HCT116 (cell line): ENCODE measurements at regions not wholly inside any gene's neighbourhood (a gene's known extent, or its start where the extent isn't known, plus 50 kb on each side); places are given as distances from the start of the nearest gene placed in this dataset.

ENCODE experiments used
- ATAC-seq: fragments of 200-7000 bp; cut with Tn5 transposase; 2 replicates; pipeline ENCODE4 v1.9.1; 2020; ENCODE audit warnings: mild to moderate bottlenecking, moderate library complexity
- BruUV-seq: library from RNA; stranded (reverse); fragments of 400-500 nt; replicated peaks from 2 replicates; lab custom pipeline; 2021; lab: Mats Ljungman, UMichigan
- CTCF ChIA-PET: fragments of 300-600 bp; sonication (Branson Sonifier 250); formaldehyde crosslinking; loops from one replicate; lab custom pipeline; 2021; ENCODE audit warnings: antibody characterized with exemption; lab: Charles Lee
- POLR2A ChIA-PET: fragments of 300-600, 350-600 bp; sonication (Branson Sonifier 250); formaldehyde crosslinking; loops from one replicate; lab custom pipeline; 2021; ENCODE audit warnings: antibody characterized with exemption; lab: Charles Lee
- RAD21 ChIA-PET, 2 experiments: fragments of 300-600 bp; sonication (Branson Sonifier 250); formaldehyde crosslinking; loops; one replicate each; lab custom pipeline; 2023; ENCODE audit warnings: low total read pairs in 2 of 2; ENCODE audit not compliant: uncharacterized antibody in 2 of 2, unreplicated experiment in 2 of 2, low non-redundant PET in 1 of 2; lab: Charles Lee
- DNase-seq: peaks from one replicate; pipeline ENCODE4 v3.0.0-alpha.2; 2010; ENCODE audit warnings: low read depth, low spot score
- H2AFZ ChIP-seq: fragments of 200-600 bp; shearing (Covaris generic), sonication (generic); 2 replicates; pipeline ENCODE4 v1.6.1; 2017; ENCODE audit warnings: low read depth, mixed run types, mixed read lengths, antibody characterized with exemption, low read length; ENCODE audit not compliant: poor library complexity, severe bottlenecking
- H3K27ac ChIP-seq: 2 replicates; pipeline ENCODE4 v1.5.1; 2012; ENCODE audit warnings: low read depth, low read length
- H3K27me3 ChIP-seq: fragments of 200-600 bp; sonication (generic); 2 replicates; pipeline ENCODE4 v1.6.1; 2016; ENCODE audit warnings: mixed run types, low read length, mixed read lengths; ENCODE audit not compliant: insufficient read depth
- H3K36me3 ChIP-seq, 2 experiments: fragments of 200-500 bp in 1 of 2; fragments of 200-600 bp in 1 of 2; sonication (Bioruptor generic) in 1 of 2; sonication (generic) in 1 of 2; 2 replicates each; pipeline versions ENCODE4 v1.5.1 to v1.6.1; 2014 to 2016; ENCODE audit warnings: low read length in 2 of 2, inconsistent platforms in 1 of 2, mixed read lengths in 1 of 2, mixed run types in 1 of 2; ENCODE audit not compliant: insufficient read depth in 2 of 2, control insufficient read depth in 1 of 2
- H3K4me1 ChIP-seq, 2 experiments: fragments of 200-600 bp in 1 of 2; sonication (generic) in 1 of 2; 2 replicates each; pipeline versions ENCODE4 v1.5.1 to v1.6.1; 2012 to 2017; ENCODE audit warnings: low read length in 2 of 2, inconsistent platforms in 1 of 2, mild to moderate bottlenecking in 1 of 2, mixed read lengths in 1 of 2, mixed run types in 1 of 2, moderate library complexity in 1 of 2; ENCODE audit not compliant: insufficient read depth in 2 of 2, control insufficient read depth in 1 of 2
- H3K4me2 ChIP-seq: fragments of 200-600 bp; sonication (generic); 2 replicates; pipeline ENCODE4 v1.6.1; 2017; ENCODE audit warnings: mixed run types, low read length, mixed read lengths
- H3K4me3 ChIP-seq, 2 experiments: fragments of 200-600 bp in 1 of 2; sonication (generic) in 1 of 2; replicated peaks in 1 of 2; 2 replicates each; pipeline ENCODE4 v1.5.1; 2011 to 2016; ENCODE audit warnings: low read length in 2 of 2, control low read depth in 1 of 2, low read depth in 1 of 2, mild to moderate bottlenecking in 1 of 2, mixed read lengths in 1 of 2, mixed run types in 1 of 2
- H3K79me2 ChIP-seq: fragments of 200-600 bp; sonication (generic); 2 replicates; pipeline ENCODE4 v1.6.1; 2017; ENCODE audit warnings: mild to moderate bottlenecking, mixed run types, low read length, moderate library complexity, mixed read lengths; ENCODE audit not compliant: insufficient read depth
- H3K9ac ChIP-seq: fragments of 200-600 bp; sonication (generic); 2 replicates; pipeline ENCODE4 v1.6.1; 2016; ENCODE audit warnings: low read length, mixed read lengths
- H3K9me2 ChIP-seq: fragments of 200-600 bp; sonication (generic), shearing (Covaris generic); 2 replicates; pipeline ENCODE4 v1.6.1; 2017; ENCODE audit warnings: mixed run types, mild to moderate bottlenecking, moderate library complexity; ENCODE audit not compliant: insufficient read depth
- H3K9me3 ChIP-seq, 2 experiments: fragments of 200-500 bp in 1 of 2; fragments of 200-600 bp in 1 of 2; sonication (Bioruptor generic) in 1 of 2; sonication (generic) in 1 of 2; 2 replicates each; pipeline ENCODE4 v1.6.1; 2014 to 2017; ENCODE audit warnings: low read length in 2 of 2, mixed read lengths in 2 of 2, inconsistent platforms in 1 of 2, low read depth in 1 of 2, mild to moderate bottlenecking in 1 of 2, mixed run types in 1 of 2, moderate library complexity in 1 of 2; ENCODE audit not compliant: control insufficient read depth in 1 of 2, insufficient read depth in 1 of 2
- H4K20me1 ChIP-seq: fragments of 200-600 bp; sonication (generic), shearing (Covaris generic); 2 replicates; pipeline ENCODE4 v1.6.1; 2017; ENCODE audit warnings: mixed run types, mild to moderate bottlenecking, moderate library complexity; ENCODE audit not compliant: insufficient read depth
- CBX3 ChIP-seq: IDR thresholded peaks from 2 replicates; pipeline ENCODE4 v1.6.1; 2012; ENCODE audit warnings: low read depth
- CEBPB ChIP-seq: IDR thresholded peaks from 2 replicates; pipeline ENCODE4 v1.6.1; 2012; ENCODE audit warnings: low read depth
- EGR1 ChIP-seq: IDR thresholded peaks from 2 replicates; pipeline ENCODE4 v1.6.1; 2012; ENCODE audit warnings: low read depth
- EZH2 ChIP-seq: fragments of 200-600 bp; sonication (generic); IDR thresholded peaks from 2 replicates; pipeline ENCODE4 v1.6.1; 2017; ENCODE audit warnings: antibody characterized with exemption, mixed run types
- EZH2phosphoT487 ChIP-seq: fragments of 200-600 bp; IDR thresholded peaks from 2 replicates; pipeline ENCODE4 v1.6.1; 2018; ENCODE audit warnings: antibody characterized with exemption, borderline replicate concordance
- FOSL1 ChIP-seq: IDR thresholded peaks from 2 replicates; pipeline ENCODE4 v1.6.1; 2012; ENCODE audit warnings: low read depth
- JUND ChIP-seq: IDR thresholded peaks from 2 replicates; pipeline ENCODE4 v1.6.1; 2012
- MAX ChIP-seq: IDR thresholded peaks from 2 replicates; pipeline ENCODE4 v1.6.1; 2012
- POLR2A ChIP-seq: IDR thresholded peaks from 2 replicates; pipeline ENCODE4 v1.7.0; 2011; ENCODE audit warnings: borderline replicate concordance; ENCODE audit not compliant: insufficient read depth, insufficient read length; ENCODE audit errors: extremely low read depth
- POLR2AphosphoS5 ChIP-seq: IDR thresholded peaks from 2 replicates; pipeline ENCODE4 v1.6.1; 2011; ENCODE audit warnings: mild to moderate bottlenecking, low read depth, low read length, moderate library complexity
- RAD21 ChIP-seq: IDR thresholded peaks from 2 replicates; pipeline ENCODE4 v1.6.1; 2012; ENCODE audit warnings: low read depth, mild to moderate bottlenecking
- REST ChIP-seq: IDR thresholded peaks from 2 replicates; pipeline ENCODE4 v1.6.1; 2012; ENCODE audit warnings: low read depth
- SIN3A ChIP-seq: IDR thresholded peaks from 2 replicates; pipeline ENCODE4 v1.6.1; 2012; ENCODE audit warnings: low read depth
- SP1 ChIP-seq: IDR thresholded peaks from 2 replicates; pipeline ENCODE4 v1.6.1; 2012; ENCODE audit warnings: low read depth
- SRF ChIP-seq: IDR thresholded peaks from 2 replicates; pipeline ENCODE4 v1.6.1; 2012; ENCODE audit warnings: low read depth
- TCF7L2 ChIP-seq: IDR thresholded peaks from 2 replicates; pipeline ENCODE4 v1.7.0; 2011; ENCODE audit warnings: borderline replicate concordance, inconsistent platforms; ENCODE audit not compliant: insufficient read depth, insufficient read length; ENCODE audit errors: extremely low read depth
- YY1 ChIP-seq: IDR thresholded peaks from 2 replicates; pipeline ENCODE4 v1.6.1; 2011; ENCODE audit warnings: low read length, low read depth, moderate library complexity, mild to moderate bottlenecking; ENCODE audit not compliant: insufficient replicate concordance; ENCODE audit errors: extremely low read depth
- ZBTB33 ChIP-seq: IDR thresholded peaks from 2 replicates; pipeline ENCODE4 v1.6.1; 2011; ENCODE audit warnings: mild to moderate bottlenecking, low read length, moderate library complexity; ENCODE audit not compliant: insufficient replicate concordance; ENCODE audit errors: extremely low read depth
- ZNF274 ChIP-seq: fragments of 200-500 bp; sonication (Bioruptor generic); IDR thresholded peaks from 2 replicates; pipeline ENCODE4 v1.6.1; 2014; ENCODE audit warnings: mild to moderate bottlenecking, low read depth, low read length, inconsistent platforms
- intact Hi-C: fragments of 100-400 bp; cut with micrococcal nuclease; formaldehyde crosslinking; loops from 2 replicates; pipeline ENCODE4 v1.10.0; 2022
- TF ChIP-seq, protein P1 (sequence below): IDR thresholded peaks from 2 replicates; pipeline ENCODE4 v1.6.1; 2012

GRCh38 chr10:27392606-27393005 lies 111.5 kb upstream of the RAB18 start:
- intact Hi-C loops: no loop called here
- no peak overlapping the region for H2AFZ ChIP-seq
- TF ChIP-seq YY1 (no peak), ZBTB33 (no peak), MAX (no peak), RAD21 (no peak), JUND (no peak), EZH2 (no peak), CBX3 (no peak), CEBPB (no peak), SRF (no peak), POLR2A (no peak), SIN3A (no peak), SP1 (no peak), TCF7L2 (no peak), ZNF274 (no peak), FOSL1 (no peak), POLR2AphosphoS5 (no peak), EGR1 (no peak), REST (no peak), EZH2phosphoT487 (no peak)
- TF ChIP-seq, protein P1, sequence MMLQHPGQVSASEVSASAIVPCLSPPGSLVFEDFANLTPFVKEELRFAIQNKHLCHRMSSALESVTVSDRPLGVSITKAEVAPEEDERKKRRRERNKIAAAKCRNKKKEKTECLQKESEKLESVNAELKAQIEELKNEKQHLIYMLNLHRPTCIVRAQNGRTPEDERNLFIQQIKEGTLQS: no peak
- no peak overlapping the region for H3K27ac ChIP-seq
- H3K9me2 ChIP-seq: 0 out of 2 replicates have a peak, but pooled peaks cover 2% of the 10 kb centered on the region
- no TSS peak for BruUV-seq
- CTCF ChIA-PET: no interaction called here
- ATAC-seq (no peak), DNase-seq (no peak)
- no peaks in the 10 kb centered on the region for H3K27me3 ChIP-seq
- no peak overlapping the region for H3K4me3 ChIP-seq
- RAD21 ChIA-PET: no interaction called here
- no peaks in the 10 kb centered on the region for H3K36me3 ChIP-seq
- no peaks in the 10 kb centered on the region for H3K4me1 ChIP-seq
- no peak overlapping the region for H3K9ac ChIP-seq
- H3K4me2 ChIP-seq: no peak overlapping the region
- H4K20me1 ChIP-seq: no peaks in the 10 kb centered on the region
- H3K79me2 ChIP-seq: no peaks in the 10 kb centered on the region
- H3K9me3 ChIP-seq: no peaks in the 10 kb centered on the region
- POLR2A ChIA-PET: no interaction called here
